MM.1S (cell line): ENCODE measurements at regions not wholly inside any gene's neighbourhood (a gene's known extent, or its start where the extent isn't known, plus 50 kb on each side); places are given as distances from the start of the nearest gene placed in this dataset.
A peak's percentile ranks its signal among the peaks of the same experiment; 100 is the strongest.

Experiments used
- DNase-seq: peaks from one replicate; pipeline ENCODE4 v3.0.0-alpha.2; 2015
- H2AFZ ChIP-seq: fragments of 300-600 bp; sonication (generic); 2 replicates; pipeline ENCODE4 v1.6.0; 2016; ENCODE audit warnings: antibody characterized with exemption, low read length
- H3F3A ChIP-seq: fragments of 300-600 bp; sonication (generic); 2 replicates; pipeline ENCODE4 v1.6.1; 2016; ENCODE audit warnings: mild to moderate bottlenecking, antibody characterized with exemption, low read length, moderate library complexity, mixed read lengths; ENCODE audit not compliant: insufficient read depth
- H3K27ac ChIP-seq: fragments of 300-600 bp; sonication (generic); 2 replicates; pipeline ENCODE4 v1.5.1; 2016; ENCODE audit warnings: mild to moderate bottlenecking, low read length
- H3K27me3 ChIP-seq: fragments of 300-600 bp; sonication (generic); replicated peaks from 2 replicates; pipeline ENCODE4 v1.6.0; 2016; ENCODE audit warnings: low read length; ENCODE audit not compliant: insufficient read depth
- H3K36me3 ChIP-seq: fragments of 300-600 bp; sonication (generic); replicated peaks from 2 replicates; pipeline ENCODE4 v1.6.1; 2016; ENCODE audit warnings: mild to moderate bottlenecking, low read length, mixed read lengths; ENCODE audit not compliant: insufficient read depth
- H3K4me1 ChIP-seq: fragments of 300-600 bp; sonication (generic); 2 replicates; pipeline ENCODE4 v1.6.1; 2016; ENCODE audit warnings: low read length, mixed read lengths
- H3K4me2 ChIP-seq: fragments of 300-600 bp; sonication (generic); 2 replicates; pipeline ENCODE4 v1.6.0; 2016; ENCODE audit warnings: low read depth, low read length
- H3K4me3 ChIP-seq: fragments of 300-600 bp; sonication (generic); 2 replicates; pipeline ENCODE4 v1.5.1; 2016; ENCODE audit warnings: low read length, mixed read lengths
- H3K79me2 ChIP-seq: fragments of 300-600 bp; sonication (generic); 2 replicates; pipeline ENCODE4 v1.6.1; 2016; ENCODE audit warnings: mixed run types, low read length, mixed read lengths
- H3K9ac ChIP-seq: fragments of 300-600 bp; sonication (generic); 2 replicates; pipeline ENCODE4 v1.6.1; 2016; ENCODE audit warnings: low read length, mixed read lengths
- H3K9me2 ChIP-seq: fragments of 300-600 bp; sonication (generic); replicated peaks from 2 replicates; pipeline ENCODE4 v1.6.1; 2016; ENCODE audit warnings: mild to moderate bottlenecking, low read length, mixed read lengths; ENCODE audit not compliant: insufficient read depth
- H3K9me3 ChIP-seq: fragments of 300-600 bp; sonication (generic); replicated peaks from 2 replicates; pipeline ENCODE4 v1.6.1; 2016; ENCODE audit warnings: mild to moderate bottlenecking, low read length, mixed read lengths; ENCODE audit not compliant: insufficient read depth
- H4K20me1 ChIP-seq: fragments of 300-600 bp; sonication (generic); 2 replicates; pipeline ENCODE4 v1.6.1; 2016; ENCODE audit warnings: mild to moderate bottlenecking, low read length, moderate library complexity, mixed read lengths; ENCODE audit not compliant: insufficient read depth
- CTCF ChIP-seq: fragments of 300-600 bp; sonication (generic); IDR thresholded peaks from 2 replicates; pipeline ENCODE4 v1.5.1; 2016; ENCODE audit warnings: antibody characterized with exemption, low read length, mixed read lengths
- EZH2 ChIP-seq: fragments of 300-600 bp; sonication (generic); optimal IDR thresholded peaks from 2 replicates; pipeline ENCODE3; 2017; ENCODE audit warnings: low read depth, mild to moderate bottlenecking, antibody characterized with exemption, low read length, mixed read lengths
- EZH2phosphoT487 ChIP-seq: fragments of 300-600 bp; sonication (generic); IDR thresholded peaks from 2 replicates; pipeline ENCODE4 v1.6.1; 2018; ENCODE audit warnings: antibody characterized with exemption, low read length

DNA sequence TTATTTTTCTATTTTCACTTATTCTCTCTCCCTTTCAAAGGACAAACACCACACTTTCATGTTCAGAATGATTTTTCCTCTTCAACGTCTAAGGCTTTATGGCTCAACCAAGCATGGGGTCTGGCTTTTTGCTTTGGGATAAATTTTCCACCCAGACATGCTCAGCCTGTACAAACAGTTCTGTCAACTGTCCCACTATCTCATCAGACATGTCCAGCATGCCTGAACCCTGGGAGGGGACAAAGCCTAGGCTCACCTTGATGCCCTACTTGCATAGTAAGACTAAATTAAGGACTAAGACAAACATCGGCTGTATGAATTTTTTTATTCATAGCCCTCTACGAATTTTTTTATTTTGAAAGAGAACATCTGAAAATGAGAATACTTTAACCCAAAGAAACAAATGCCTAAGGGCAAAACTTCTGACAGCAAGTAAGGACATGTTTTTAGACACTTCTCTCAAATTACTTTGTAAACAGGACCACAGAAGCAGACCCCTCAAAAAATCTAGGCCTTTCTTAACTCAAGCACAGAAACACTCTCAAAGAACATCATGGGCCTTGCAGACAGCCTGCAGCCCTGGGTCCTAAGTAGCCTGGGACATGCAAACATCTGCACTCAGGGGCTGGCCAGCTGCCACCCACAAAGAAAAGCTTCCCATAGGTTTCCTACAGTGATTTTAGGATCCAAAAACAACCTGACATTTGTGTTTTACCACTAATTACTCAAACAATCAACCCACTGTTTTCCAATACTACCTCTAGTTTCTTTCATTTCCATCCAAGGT is 72.3 kb upstream of the PALMD start:
- H3K27me3 ChIP-seq: no peaks in the 10 kb centered on the region
- no peak overlapping the region for H3K4me3 ChIP-seq
- no peak overlapping the region; the same call in 1 of the 2 replicates for H3K27ac ChIP-seq
- H3K79me2 ChIP-seq: no peaks in the 10 kb centered on the region
- DNase-seq: no peak
- H3K4me2 ChIP-seq: peak overlapping the region; percentile 8; the same call in 1 of the 2 replicates
- no peaks in the 10 kb centered on the region for H3K4me1 ChIP-seq
- no peaks in the 10 kb centered on the region for H3K36me3 ChIP-seq
- H4K20me1 ChIP-seq: no peaks in the 10 kb centered on the region
- H2AFZ ChIP-seq: no peak overlapping the region
- no peak overlapping the region for H3K9ac ChIP-seq
- H3K9me3 ChIP-seq: no peaks in the 10 kb centered on the region
- no peak for TF ChIP-seq CTCF
- TF ChIP-seq EZH2phosphoT487: no peak
- no peak for TF ChIP-seq EZH2
- H3F3A ChIP-seq: no peaks in the 10 kb centered on the region
- H3K9me2 ChIP-seq: no peaks in the 10 kb centered on the region

DNA sequence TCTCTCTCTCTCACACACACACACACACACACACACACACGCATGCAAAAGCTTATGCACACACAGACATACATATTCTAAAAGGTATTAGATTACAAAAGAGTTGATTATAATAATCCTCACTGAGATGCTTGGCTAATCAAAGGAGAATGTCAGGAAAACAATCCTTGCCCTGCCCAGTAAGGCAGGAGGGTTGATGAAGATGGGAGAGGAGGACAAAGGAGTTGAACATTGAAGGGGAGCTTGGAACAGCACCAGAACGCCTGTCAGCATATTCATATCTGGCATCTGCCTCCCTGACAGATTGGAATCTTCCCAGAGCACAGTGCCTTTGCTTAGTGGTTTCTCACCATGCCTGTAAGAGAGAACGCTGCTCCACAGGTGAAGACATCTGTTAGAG is 68.6 kb upstream of the PALMD start:
- no peaks in the 10 kb centered on the region for H3K9me3 ChIP-seq
- H3F3A ChIP-seq: no peaks in the 10 kb centered on the region
- no peak overlapping the region for H3K9ac ChIP-seq
- no peaks in the 10 kb centered on the region for H3K79me2 ChIP-seq
- H3K36me3 ChIP-seq: no peaks in the 10 kb centered on the region
- TF ChIP-seq EZH2phosphoT487 (no peak), CTCF (no peak), EZH2 (no peak)
- H3K9me2 ChIP-seq: no peaks in the 10 kb centered on the region
- no peak overlapping the region for H3K4me3 ChIP-seq
- no peak overlapping the region for H3K27ac ChIP-seq
- H3K27me3 ChIP-seq: no peaks in the 10 kb centered on the region
- no peak overlapping the region for H3K4me2 ChIP-seq
- H2AFZ ChIP-seq: no peak overlapping the region
- no peaks in the 10 kb centered on the region for H4K20me1 ChIP-seq
- no peaks in the 10 kb centered on the region for H3K4me1 ChIP-seq
- no peak for DNase-seq

DNA sequence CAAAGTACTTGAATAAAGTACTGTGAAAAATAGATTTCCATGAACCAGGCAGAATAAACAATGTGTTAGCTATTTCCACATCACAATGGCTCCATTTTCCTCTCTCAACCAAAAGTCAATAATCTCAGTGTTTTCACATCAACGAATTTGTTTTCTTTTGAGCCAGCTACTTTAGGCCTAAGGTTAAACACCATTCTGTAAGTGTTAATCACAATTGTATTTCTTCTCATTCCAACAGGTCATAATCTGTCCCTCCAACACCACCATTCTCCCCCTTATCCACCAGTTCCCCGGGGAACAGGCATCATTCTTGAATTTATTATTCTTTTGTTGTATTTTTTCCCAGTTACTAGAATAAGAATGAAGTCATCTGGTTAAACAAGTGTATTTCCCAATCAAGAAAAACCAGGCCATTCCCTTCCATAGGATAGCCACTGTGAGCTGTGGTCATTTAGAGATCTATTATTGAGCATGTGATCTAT is 66.2 kb upstream of the PALMD start:
- Histone ChIP-seq H3F3A (no peaks in the 10 kb centered on the region), H3K27ac (no peak overlapping the region), H3K9me2 (no peaks in the 10 kb centered on the region), H3K9ac (no peak overlapping the region), H4K20me1 (no peaks in the 10 kb centered on the region), H3K9me3 (no peaks in the 10 kb centered on the region), H3K27me3 (no peaks in the 10 kb centered on the region), H3K4me2 (no peak overlapping the region), H3K79me2 (no peaks in the 10 kb centered on the region), H3K4me3 (no peak overlapping the region), H3K4me1 (no peaks in the 10 kb centered on the region), H3K36me3 (no peaks in the 10 kb centered on the region), H2AFZ (no peak overlapping the region)
- TF ChIP-seq CTCF: no peak
- no peak for TF ChIP-seq EZH2phosphoT487
- DNase-seq: no peak
